Large intestine (tissue), 3 donors: ENCODE measurements at regions not wholly inside any gene's neighbourhood (a gene's known extent, or its start where the extent isn't known, plus 50 kb on each side); places are given as distances from the start of the nearest gene placed in this dataset.
"Not testable (repeated sequence)": the region's sequence is repeated elsewhere in the genome, so short reads cannot be mapped to it uniquely, and the experiment has no call there.

Experiments used
- DNase-seq, 2 donors: peaks; one replicate each; pipeline versions ENCODE4 v3.0.0 to v3.0.0-alpha.2; 2013
- H3K27ac ChIP-seq: one replicate; pipeline ENCODE4 v1.5.1; 2013; ENCODE audit warnings: low read length
- H3K27me3 ChIP-seq: 2 replicates; pipeline ENCODE4 v1.6.1; 2013; ENCODE audit warnings: low read length; ENCODE audit not compliant: control insufficient read depth, insufficient read depth
- H3K36me3 ChIP-seq: 2 replicates; pipeline ENCODE4 v1.6.1; 2013; ENCODE audit warnings: low read length; ENCODE audit not compliant: control insufficient read depth, insufficient read depth
- H3K4me1 ChIP-seq: one replicate; pipeline ENCODE4 v1.6.1; 2013; ENCODE audit warnings: low read length; ENCODE audit not compliant: control insufficient read depth, insufficient read depth
- H3K4me3 ChIP-seq: one replicate; pipeline ENCODE4 v1.5.1; 2013; ENCODE audit warnings: low read length
- H3K9me3 ChIP-seq: one replicate; pipeline ENCODE4 v1.6.1; 2013; ENCODE audit warnings: mild to moderate bottlenecking, low read depth, low read length, moderate library complexity; ENCODE audit not compliant: control insufficient read depth
- WGBS: methylation state at CpG from one replicate; pipeline ENCODE4 v1.1.5; 2013; ENCODE audit warnings: low lambda C conversion rate; ENCODE audit not compliant: insufficient coverage; 5-methylcytosine and 5-hydroxymethylcytosine counted together

DNA sequence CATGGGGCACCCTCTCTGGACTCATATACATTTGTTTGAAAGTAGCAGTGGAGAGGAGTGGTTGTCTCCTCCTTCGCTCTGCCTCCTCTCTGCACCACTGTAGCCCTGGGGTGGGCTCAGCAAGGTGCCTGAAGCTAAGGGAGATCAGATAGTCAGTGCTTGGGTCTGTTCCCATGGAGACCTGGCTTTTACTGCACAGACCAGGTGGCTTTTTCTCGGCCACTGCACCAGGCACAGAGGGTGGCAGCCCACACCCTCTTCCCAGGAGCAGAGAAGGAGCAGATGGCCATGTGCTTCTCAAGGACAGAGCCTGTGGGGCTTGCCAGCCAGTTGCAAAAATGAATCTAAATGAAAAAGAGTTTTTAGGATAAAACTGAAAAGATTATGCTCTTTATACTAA is 123.4 kb upstream of the KCNK1 start:
- no peak overlapping the region for H3K4me3 ChIP-seq
- no peaks in the 10 kb centered on the region for H3K36me3 ChIP-seq
- H3K9me3 ChIP-seq = no peaks in the 10 kb centered on the region
- no peak overlapping the region for H3K27ac ChIP-seq
- DNase-seq = peak in 1 of 2 donors; percentile 5
- no CpG with 5 or more reads among the region's 2 CpGs for WGBS
- peaks cover 2% of the 10 kb centered on the region for H3K27me3 ChIP-seq
- no peaks in the 10 kb centered on the region for H3K4me1 ChIP-seq

- no CpG with 5 or more reads among the region's 7 CpGs for WGBS
- no peak overlapping the region for H3K4me3 ChIP-seq
These were observed 121.8 kb upstream of the KCNK1 start for GRCh38 chr1:233491953-233492620.

GRCh38 chr1:233496993-233497392 is 116.9 kb upstream of the KCNK1 start:
- H3K36me3 ChIP-seq = no peaks in the 10 kb centered on the region
- H3K4me1 ChIP-seq = no peaks in the 10 kb centered on the region
- no peaks in the 10 kb centered on the region for H3K9me3 ChIP-seq
- H3K27me3 ChIP-seq = peaks cover 4% of the 10 kb centered on the region
- 90% methylated on average over 1 of the region's 2 CpGs for WGBS
- no peak overlapping the region for H3K27ac ChIP-seq
- DNase-seq = no peak
- H3K4me3 ChIP-seq = no peak overlapping the region

More at GRCh38 chr1:233491953-233492620, 121.8 kb upstream of the KCNK1 start:
- DNase-seq = no peak
- Histone ChIP-seq H3K9me3 (no peaks in the 10 kb centered on the region), H3K36me3 (no peaks in the 10 kb centered on the region), H3K27ac (no peak overlapping the region), H3K27me3 (peaks cover 2% of the 10 kb centered on the region), H3K4me1 (no peaks in the 10 kb centered on the region)

GRCh38 chr1:233497679-233498078 is 116.2 kb upstream of the KCNK1 start:
- H3K36me3 ChIP-seq = no peaks in the 10 kb centered on the region
- H3K27ac ChIP-seq = no peak overlapping the region
- no peaks in the 10 kb centered on the region for H3K4me1 ChIP-seq
- WGBS = no CpG with 5 or more reads among the region's 3 CpGs
- H3K9me3 ChIP-seq = no peaks in the 10 kb centered on the region
- no peak overlapping the region for H3K4me3 ChIP-seq
- DNase-seq = no peak
- peaks cover 3% of the 10 kb centered on the region for H3K27me3 ChIP-seq

DNA sequence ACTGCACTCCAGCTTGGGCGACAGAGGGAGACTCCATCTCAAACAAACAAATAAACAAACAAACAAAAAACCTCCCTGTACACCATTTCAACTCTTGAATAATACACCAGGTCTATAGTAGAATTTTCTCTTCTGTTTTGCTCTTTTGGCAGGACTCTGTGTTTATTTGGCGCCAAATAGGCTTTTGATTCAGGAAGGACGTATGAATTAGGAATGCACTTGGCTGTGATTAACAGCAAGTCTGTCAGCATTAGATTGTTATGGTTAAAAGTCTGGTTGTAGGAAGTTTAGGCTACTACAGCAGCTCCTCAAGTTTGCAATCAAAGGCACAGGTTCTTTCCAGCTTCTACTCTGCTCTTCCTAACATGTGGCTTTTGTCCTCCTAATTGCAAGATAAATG is 113.8 kb upstream of the KCNK1 start:
- no peak for DNase-seq
- H3K4me1 ChIP-seq = no peaks in the 10 kb centered on the region
- H3K27ac ChIP-seq = no peak overlapping the region
- H3K36me3 ChIP-seq = no peaks in the 10 kb centered on the region
- WGBS = no CpG with 5 or more reads among the region's 3 CpGs
- H3K9me3 ChIP-seq = no peaks in the 10 kb centered on the region
- no peak overlapping the region for H3K4me3 ChIP-seq
- H3K27me3 ChIP-seq = peaks cover 3% of the 10 kb centered on the region

DNA sequence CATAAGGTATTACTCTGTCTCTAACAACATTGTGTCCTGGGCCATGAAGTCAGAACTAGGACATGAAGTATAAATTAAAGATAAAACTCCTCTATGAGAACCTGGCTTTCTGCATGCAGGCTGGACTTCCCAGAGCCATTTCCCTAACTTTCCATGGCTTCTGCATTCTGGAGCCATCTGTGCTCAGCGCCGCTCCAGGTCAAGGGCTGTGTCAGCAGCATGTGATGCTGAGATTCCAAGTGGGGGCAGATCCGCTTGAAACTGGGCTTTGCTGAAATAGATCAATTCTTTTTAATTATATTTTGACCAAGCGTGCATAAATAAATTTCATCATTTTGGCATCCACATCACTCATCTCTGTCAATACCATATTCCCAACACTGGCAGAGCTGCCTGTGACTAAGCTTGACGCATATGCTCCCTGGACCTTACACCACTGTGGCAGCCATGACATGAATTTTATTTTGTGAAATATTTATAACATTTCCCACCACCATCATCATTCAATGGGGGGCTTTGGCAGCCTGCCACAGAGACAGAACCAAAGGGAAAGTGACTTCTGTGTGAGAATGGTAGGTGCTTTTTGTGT is 110.4 kb upstream of the KCNK1 start:
- H3K4me1 ChIP-seq = no peaks in the 10 kb centered on the region
- no peaks in the 10 kb centered on the region for H3K9me3 ChIP-seq
- DNase-seq = no peak
- WGBS = no CpG with 5 or more reads among the region's 5 CpGs
- H3K27me3 ChIP-seq = peaks cover 3% of the 10 kb centered on the region
- no peak overlapping the region for H3K27ac ChIP-seq
- no peaks in the 10 kb centered on the region for H3K36me3 ChIP-seq
- H3K4me3 ChIP-seq = no peak overlapping the region

- H3K36me3 ChIP-seq = no peaks in the 10 kb centered on the region
- DNase-seq = no peak
- H3K27me3 ChIP-seq = no peaks in the 10 kb centered on the region
- H3K4me1 ChIP-seq = no peaks in the 10 kb centered on the region
- H3K4me3 ChIP-seq = no peak overlapping the region
- no peak overlapping the region for H3K27ac ChIP-seq
- H3K9me3 ChIP-seq = no peaks in the 10 kb centered on the region
These were observed 108.8 kb upstream of the KCNK1 start for GRCh38 chr1:233505130-233505529.

- H3K4me1 ChIP-seq, H3K9me3 ChIP-seq, H3K27me3 ChIP-seq, DNase-seq, H3K4me3 ChIP-seq, H3K27ac ChIP-seq, H3K36me3 ChIP-seq: not testable (repeated sequence)
- WGBS = no CpG with 5 or more reads among the region's 3 CpGs
These were observed 108.0 kb upstream of the KCNK1 start for GRCh38 chr1:233505889-233506288.

GRCh38 chr1:233509526-233509925 is 104.4 kb upstream of the KCNK1 start:
- H3K4me1 ChIP-seq = no peaks in the 10 kb centered on the region
- DNase-seq = no peak
- no peaks in the 10 kb centered on the region for H3K27me3 ChIP-seq
- WGBS = no CpG with 5 or more reads among the region's 3 CpGs
- H3K4me3 ChIP-seq = no peak overlapping the region
- H3K36me3 ChIP-seq = no peaks in the 10 kb centered on the region
- no peaks in the 10 kb centered on the region for H3K9me3 ChIP-seq
- H3K27ac ChIP-seq = no peak overlapping the region

DNA sequence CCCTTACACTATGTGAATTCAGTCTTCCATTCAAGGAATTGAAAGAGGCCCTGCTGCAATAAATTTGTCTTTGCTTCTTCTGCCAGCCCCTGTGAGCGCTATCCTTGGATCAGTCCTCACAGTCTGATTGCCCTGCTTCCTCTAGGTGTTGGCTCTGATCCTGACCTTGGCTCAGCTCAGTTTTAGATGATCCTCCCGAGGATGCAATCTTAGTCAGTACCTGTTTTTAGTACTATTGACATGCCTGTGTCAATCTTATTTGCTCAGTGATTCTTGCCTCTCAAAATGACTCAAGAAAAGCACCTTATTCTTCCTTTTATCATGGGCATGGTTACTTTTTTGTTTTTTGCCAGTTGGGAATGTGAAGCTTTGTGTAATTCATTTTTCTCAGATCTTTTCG is 101.4 kb upstream of the KCNK1 start:
- 80% methylated on average over 1 of the region's 3 CpGs for WGBS
- Histone ChIP-seq H3K27me3 (no peaks in the 10 kb centered on the region), H3K36me3 (no peaks in the 10 kb centered on the region), H3K27ac (no peak overlapping the region), H3K9me3 (peaks cover 2% of the 10 kb centered on the region), H3K4me1 (no peaks in the 10 kb centered on the region), H3K4me3 (no peak overlapping the region)
- no peak for DNase-seq

GRCh38 chr1:233513431-233513830 is 100.5 kb upstream of the KCNK1 start:
- no peak overlapping the region for H3K27ac ChIP-seq
- H3K4me3 ChIP-seq = no peak overlapping the region
- DNase-seq = no peak
- no peaks in the 10 kb centered on the region for H3K27me3 ChIP-seq
- peaks cover 2% of the 10 kb centered on the region for H3K9me3 ChIP-seq
- no peaks in the 10 kb centered on the region for H3K4me1 ChIP-seq
- no peaks in the 10 kb centered on the region for H3K36me3 ChIP-seq
